A549 (cell line): ENCODE measurements at regions not wholly inside any gene's neighbourhood (a gene's known extent, or its start where the extent isn't known, plus 50 kb on each side); places are given as distances from the start of the nearest gene placed in this dataset.

ENCODE experiments used
- ATAC-seq, 2 experiments: fragments of 200-7000 bp in 1 of 2; fragments of >200 bp in 1 of 2; cut with Nextera tagmentation in 1 of 2; cut with Tn5 transposase in 1 of 2; 3 replicates each; pipeline versions ENCODE4 v1.8.0 to v1.9.1; 2018 to 2020; ENCODE audit warnings: mild to moderate bottlenecking in 1 of 2, moderate library complexity in 1 of 2
- CTCF ChIA-PET: fragments of 300-600 bp; sonication (Branson Sonifier 250); formaldehyde crosslinking; extraction: SDS; loops from one replicate; lab custom pipeline; 2021; ENCODE audit warnings: antibody characterized with exemption, inconsistent platforms; lab: Yijun Ruan, JAX
- POLR2A ChIA-PET: fragments of 350-600 bp; formaldehyde crosslinking; extraction: SDS; loops from one replicate; lab custom pipeline; 2021; ENCODE audit warnings: antibody characterized with exemption, inconsistent platforms; lab: Yijun Ruan, JAX
- DNase-seq, 2 experiments: peaks; one replicate each; pipeline versions ENCODE4 v3.0.0 to v3.0.0-alpha.2; 2011 to 2016; ENCODE audit warnings: low read depth in 1 of 2, low spot score in 1 of 2
- FAIRE-seq: peaks from 2 replicates; lab custom pipeline; 2011; peaks lifted over from hg19 to GRCh38; lab: Jason Lieb, UNC
- H3K27ac ChIP-seq, 2 experiments: fragments of >200 bp; sonication (Bioruptor Twin); formaldehyde crosslinking; 3 replicates each; pipeline ENCODE4 v1.5.1; 2016 to 2017
- H3K4me1 ChIP-seq: fragments of >200 bp; sonication (Bioruptor Twin); formaldehyde crosslinking; 3 replicates; pipeline ENCODE4 v1.6.1; 2016
- H3K4me2 ChIP-seq: fragments of >200 bp; sonication (Bioruptor Twin); formaldehyde crosslinking; 3 replicates; pipeline ENCODE4 v1.6.1; 2016
- H3K4me3 ChIP-seq: fragments of >200 bp; sonication (Bioruptor Twin); formaldehyde crosslinking; 3 replicates; pipeline ENCODE4 v1.5.1; 2016
- H3K9me3 ChIP-seq: fragments of >200 bp; sonication (Bioruptor Twin); formaldehyde crosslinking; 3 replicates; pipeline ENCODE4 v1.6.1; 2016
- CEBPB ChIP-seq, 2 experiments: fragments of >200 bp in 1 of 2; sonication (Bioruptor Twin) in 1 of 2; formaldehyde crosslinking in 1 of 2; IDR thresholded peaks; 2 replicates each; pipeline ENCODE4 v1.6.1; 2012 to 2016
- CHD4 ChIP-seq: fragments of 200-600 bp; sonication (generic); IDR thresholded peaks from 2 replicates; pipeline ENCODE4 v1.6.1; 2016; ENCODE audit warnings: antibody characterized with exemption, mild to moderate bottlenecking, borderline replicate concordance
- EHF ChIP-seq: fragments of 250-450 bp; sonication (Bioruptor Pico); IDR thresholded peaks from 2 replicates; pipeline ENCODE4 v1.5.0; 2020; ENCODE audit warnings: mild to moderate bottlenecking
- EHMT2 ChIP-seq: fragments of 200-600 bp; sonication (generic); IDR thresholded peaks from 2 replicates; pipeline ENCODE4 v1.6.1; 2016; ENCODE audit warnings: antibody characterized with exemption, low read depth, mild to moderate bottlenecking, moderate library complexity
- EP300 ChIP-seq, 2 experiments: fragments of >200 bp; sonication (Bioruptor Twin); formaldehyde crosslinking; IDR thresholded peaks; 2 replicates in 1 of 2; 3 replicates in 1 of 2; pipeline ENCODE4 v1.6.1; 2016 to 2017
- FOSL2 ChIP-seq, 2 experiments: fragments of 450-650 bp in 1 of 2; fragments of >200 bp in 1 of 2; sonication (Bioruptor Twin) in 1 of 2; formaldehyde crosslinking; IDR thresholded peaks; 2 replicates each; pipeline versions ENCODE4 v1.5.0 to v1.6.1; 2016 to 2020; ENCODE audit warnings: mild to moderate bottlenecking in 1 of 2, moderate library complexity in 1 of 2
- JUN ChIP-seq, 2 experiments: fragments of >200 bp; sonication (Bioruptor Twin); formaldehyde crosslinking; IDR thresholded peaks; 2 replicates in 1 of 2; 3 replicates in 1 of 2; pipeline ENCODE4 v1.6.1; 2016 to 2017
- RAD21 ChIP-seq, 2 experiments: fragments of >200 bp in 1 of 2; sonication (Bioruptor Twin) in 1 of 2; formaldehyde crosslinking in 1 of 2; IDR thresholded peaks in 1 of 2; conservative IDR thresholded peaks in 1 of 2; 2 replicates in 1 of 2; 3 replicates in 1 of 2; pipeline ENCODE4 v1.6.1; 2012 to 2018; ENCODE audit warnings: inconsistent platforms in 1 of 2
- RARB ChIP-seq: fragments of 250-450 bp; sonication (Bioruptor Pico); IDR thresholded peaks from 2 replicates; pipeline ENCODE4 v1.8.0; 2021; ENCODE audit warnings: mild to moderate bottlenecking, moderate library complexity
- SMC3 ChIP-seq: fragments of >200 bp; sonication (Bioruptor Twin); formaldehyde crosslinking; IDR thresholded peaks from 3 replicates; pipeline ENCODE4 v1.6.1; 2018; ENCODE audit warnings: inconsistent platforms
- ZC3H11A ChIP-seq: fragments of 450-650 bp; IDR thresholded peaks from 2 replicates; pipeline ENCODE4 v1.6.1; 2014; ENCODE audit warnings: antibody characterized with exemption, mild to moderate bottlenecking
- ZFP36 ChIP-seq: fragments of 450-650 bp; IDR thresholded peaks from 2 replicates; pipeline ENCODE4 v1.6.1; 2014; ENCODE audit warnings: borderline replicate concordance; ENCODE audit not compliant: partially characterized antibody
- ZSCAN20 ChIP-seq: fragments of 250-450 bp; sonication (Bioruptor Pico); IDR thresholded peaks from 2 replicates; pipeline ENCODE4 v1.8.0; 2022; ENCODE audit warnings: mild to moderate bottlenecking, moderate library complexity
- WGBS: methylation state at CpG from one replicate; pipeline ENCODE4 v1.1.6; 2017; ENCODE audit errors: missing lambda C conversion rate; 5-methylcytosine and 5-hydroxymethylcytosine counted together
- TF ChIP-seq, protein P1 (sequence below): fragments of 200-600 bp; sonication (generic); IDR thresholded peaks from 2 replicates; pipeline ENCODE4 v1.6.1; 2016; ENCODE audit warnings: antibody characterized with exemption, mild to moderate bottlenecking, moderate library complexity
- TF ChIP-seq, protein P2 (sequence below): fragments of 250-450 bp; sonication (Bioruptor Pico); IDR thresholded peaks from 2 replicates; pipeline ENCODE4 v1.5.0; 2021; ENCODE audit warnings: mild to moderate bottlenecking, moderate library complexity, borderline replicate concordance
- TF ChIP-seq, protein P3 (sequence below): fragments of 450-650 bp; IDR thresholded peaks from 2 replicates; pipeline ENCODE4 v1.6.1; 2014; ENCODE audit warnings: antibody characterized with exemption
- TF ChIP-seq, protein P4 (sequence below): fragments of 150-350 bp; IDR thresholded peaks from 2 replicates; pipeline ENCODE4 v1.6.1; 2014; ENCODE audit warnings: low read depth, mild to moderate bottlenecking, low read length

DNA sequence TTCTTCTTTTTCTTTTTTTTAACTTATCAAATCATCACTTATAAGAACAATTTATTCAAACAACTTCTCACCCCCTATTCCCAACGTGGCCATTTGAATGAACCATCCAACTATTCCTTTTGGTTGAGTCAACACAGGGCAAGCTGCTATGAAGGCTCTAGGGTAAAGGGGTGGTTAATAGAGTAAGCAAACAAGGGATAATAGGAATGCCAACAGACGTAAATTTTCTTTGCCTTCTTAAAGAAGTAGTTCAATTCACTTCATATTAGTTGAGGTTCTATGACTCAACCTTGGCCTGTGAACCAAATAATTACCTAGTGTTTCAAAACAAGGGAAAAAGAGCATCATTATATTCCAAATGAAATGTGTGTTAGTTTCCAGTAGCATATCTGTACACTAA lies 1383.8 kb upstream of the SLC10A2 start (continued):
- TF ChIP-seq, protein P1, sequence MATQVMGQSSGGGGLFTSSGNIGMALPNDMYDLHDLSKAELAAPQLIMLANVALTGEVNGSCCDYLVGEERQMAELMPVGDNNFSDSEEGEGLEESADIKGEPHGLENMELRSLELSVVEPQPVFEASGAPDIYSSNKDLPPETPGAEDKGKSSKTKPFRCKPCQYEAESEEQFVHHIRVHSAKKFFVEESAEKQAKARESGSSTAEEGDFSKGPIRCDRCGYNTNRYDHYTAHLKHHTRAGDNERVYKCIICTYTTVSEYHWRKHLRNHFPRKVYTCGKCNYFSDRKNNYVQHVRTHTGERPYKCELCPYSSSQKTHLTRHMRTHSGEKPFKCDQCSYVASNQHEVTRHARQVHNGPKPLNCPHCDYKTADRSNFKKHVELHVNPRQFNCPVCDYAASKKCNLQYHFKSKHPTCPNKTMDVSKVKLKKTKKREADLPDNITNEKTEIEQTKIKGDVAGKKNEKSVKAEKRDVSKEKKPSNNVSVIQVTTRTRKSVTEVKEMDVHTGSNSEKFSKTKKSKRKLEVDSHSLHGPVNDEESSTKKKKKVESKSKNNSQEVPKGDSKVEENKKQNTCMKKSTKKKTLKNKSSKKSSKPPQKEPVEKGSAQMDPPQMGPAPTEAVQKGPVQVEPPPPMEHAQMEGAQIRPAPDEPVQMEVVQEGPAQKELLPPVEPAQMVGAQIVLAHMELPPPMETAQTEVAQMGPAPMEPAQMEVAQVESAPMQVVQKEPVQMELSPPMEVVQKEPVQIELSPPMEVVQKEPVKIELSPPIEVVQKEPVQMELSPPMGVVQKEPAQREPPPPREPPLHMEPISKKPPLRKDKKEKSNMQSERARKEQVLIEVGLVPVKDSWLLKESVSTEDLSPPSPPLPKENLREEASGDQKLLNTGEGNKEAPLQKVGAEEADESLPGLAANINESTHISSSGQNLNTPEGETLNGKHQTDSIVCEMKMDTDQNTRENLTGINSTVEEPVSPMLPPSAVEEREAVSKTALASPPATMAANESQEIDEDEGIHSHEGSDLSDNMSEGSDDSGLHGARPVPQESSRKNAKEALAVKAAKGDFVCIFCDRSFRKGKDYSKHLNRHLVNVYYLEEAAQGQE: no peak
- TF ChIP-seq CHD4: no peak
- TF ChIP-seq EP300 (IDR thresholded peaks at IDR 0.05): no peak
- no peak for TF ChIP-seq ZFP36
- TF ChIP-seq ZSCAN20: no peak

DNA sequence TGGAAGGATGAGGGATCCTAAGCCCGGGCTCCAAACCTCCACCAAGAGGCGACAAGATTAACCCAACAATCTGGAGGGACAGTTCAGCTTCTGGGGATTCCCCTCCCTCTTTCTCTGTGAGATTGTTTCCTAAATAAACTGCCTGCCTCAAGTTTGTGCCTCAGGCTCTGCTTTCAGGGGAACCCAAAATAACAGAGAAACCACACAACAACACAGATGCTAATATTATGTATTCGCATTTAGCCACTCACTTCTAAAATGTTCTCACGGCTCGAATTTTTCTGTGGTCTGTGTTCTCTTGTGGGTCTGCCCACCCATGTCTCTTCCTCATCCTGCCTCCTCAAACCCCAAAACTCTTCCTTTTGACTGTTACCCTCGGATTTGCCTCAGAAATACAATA lies 1381.1 kb upstream of the SLC10A2 start:
- ChIA-PET POLR2A (no interaction called here), CTCF (no interaction called here)
- Histone ChIP-seq H3K4me1 (no peaks in the 10 kb centered on the region), H3K27ac (no peak overlapping the region), H3K4me3 (no peak overlapping the region), H3K9me3 (no peaks in the 10 kb centered on the region), H3K4me2 (no peak overlapping the region)
- ATAC-seq (no peak), FAIRE-seq (no peak), DNase-seq (no peak)
- 29% methylated on average over 6 of the region's 6 CpGs for WGBS
- no peak for TF ChIP-seq JUN (IDR thresholded peaks at IDR 0.05)
- no peak for TF ChIP-seq RARB (CRISPR knock-in tag)

DNA sequence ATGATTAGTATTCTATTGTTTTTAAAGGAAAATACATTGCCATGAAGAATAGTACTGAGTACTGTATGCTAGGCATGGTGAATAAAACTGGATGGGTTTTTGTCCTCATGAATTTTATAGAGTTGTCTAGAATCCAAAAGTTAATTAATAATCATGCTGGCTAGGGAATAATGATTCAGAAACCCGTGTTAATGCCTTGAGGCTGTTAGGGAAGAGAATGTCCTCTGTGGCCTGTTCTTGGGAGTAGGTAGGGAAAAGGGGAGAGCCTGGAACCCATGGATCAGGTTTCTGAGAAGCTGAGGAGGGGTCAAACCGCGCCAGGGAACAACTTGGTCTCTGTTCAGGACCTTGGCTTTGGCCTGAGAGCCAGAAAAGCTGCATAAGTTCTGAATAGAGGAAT lies 1376.3 kb upstream of the SLC10A2 start:
- no peak overlapping the region for H3K27ac ChIP-seq
- WGBS: 2% methylated on average over 3 of the region's 3 CpGs
- no peaks in the 10 kb centered on the region for H3K9me3 ChIP-seq
- POLR2A ChIA-PET: no interaction called here
- no peak for FAIRE-seq
- no peaks in the 10 kb centered on the region for H3K4me1 ChIP-seq
- no peak for DNase-seq
- no peak overlapping the region for H3K4me2 ChIP-seq
- CTCF ChIA-PET: no interaction called here
- TF ChIP-seq FOSL2 (IDR thresholded peaks at IDR 0.05): no peak
- no peak for TF ChIP-seq FOSL2 (CRISPR knock-in tag; IDR thresholded peaks at IDR 0.05)
- TF ChIP-seq EHF (CRISPR knock-in tag): no peak
- TF ChIP-seq, protein P2, sequence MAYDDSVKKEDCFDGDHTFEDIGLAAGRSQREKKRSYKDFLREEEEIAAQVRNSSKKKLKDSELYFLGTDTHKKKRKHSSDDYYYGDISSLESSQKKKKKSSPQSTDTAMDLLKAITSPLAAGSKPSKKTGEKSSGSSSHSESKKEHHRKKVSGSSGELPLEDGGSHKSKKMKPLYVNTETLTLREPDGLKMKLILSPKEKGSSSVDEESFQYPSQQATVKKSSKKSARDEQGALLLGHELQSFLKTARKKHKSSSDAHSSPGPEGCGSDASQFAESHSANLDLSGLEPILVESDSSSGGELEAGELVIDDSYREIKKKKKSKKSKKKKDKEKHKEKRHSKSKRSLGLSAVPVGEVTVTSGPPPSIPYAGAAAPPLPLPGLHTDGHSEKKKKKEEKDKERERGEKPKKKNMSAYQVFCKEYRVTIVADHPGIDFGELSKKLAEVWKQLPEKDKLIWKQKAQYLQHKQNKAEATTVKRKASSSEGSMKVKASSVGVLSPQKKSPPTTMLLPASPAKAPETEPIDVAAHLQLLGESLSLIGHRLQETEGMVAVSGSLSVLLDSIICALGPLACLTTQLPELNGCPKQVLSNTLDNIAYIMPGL (CRISPR knock-in tag): no peak
- TF ChIP-seq, protein P1: no peak
- TF ChIP-seq, protein P3, sequence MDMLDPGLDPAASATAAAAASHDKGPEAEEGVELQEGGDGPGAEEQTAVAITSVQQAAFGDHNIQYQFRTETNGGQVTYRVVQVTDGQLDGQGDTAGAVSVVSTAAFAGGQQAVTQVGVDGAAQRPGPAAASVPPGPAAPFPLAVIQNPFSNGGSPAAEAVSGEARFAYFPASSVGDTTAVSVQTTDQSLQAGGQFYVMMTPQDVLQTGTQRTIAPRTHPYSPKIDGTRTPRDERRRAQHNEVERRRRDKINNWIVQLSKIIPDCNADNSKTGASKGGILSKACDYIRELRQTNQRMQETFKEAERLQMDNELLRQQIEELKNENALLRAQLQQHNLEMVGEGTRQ: no peak
- no peak for TF ChIP-seq RAD21 (conservative IDR thresholded peaks at IDR 0.05 in 1 of 2, IDR thresholded peaks at IDR 0.05 in 1 of 2)
- no peak for TF ChIP-seq CEBPB (IDR thresholded peaks at IDR 0.05)
- no peak for TF ChIP-seq EHMT2
- no peak for TF ChIP-seq ZC3H11A
- TF ChIP-seq, protein P4, sequence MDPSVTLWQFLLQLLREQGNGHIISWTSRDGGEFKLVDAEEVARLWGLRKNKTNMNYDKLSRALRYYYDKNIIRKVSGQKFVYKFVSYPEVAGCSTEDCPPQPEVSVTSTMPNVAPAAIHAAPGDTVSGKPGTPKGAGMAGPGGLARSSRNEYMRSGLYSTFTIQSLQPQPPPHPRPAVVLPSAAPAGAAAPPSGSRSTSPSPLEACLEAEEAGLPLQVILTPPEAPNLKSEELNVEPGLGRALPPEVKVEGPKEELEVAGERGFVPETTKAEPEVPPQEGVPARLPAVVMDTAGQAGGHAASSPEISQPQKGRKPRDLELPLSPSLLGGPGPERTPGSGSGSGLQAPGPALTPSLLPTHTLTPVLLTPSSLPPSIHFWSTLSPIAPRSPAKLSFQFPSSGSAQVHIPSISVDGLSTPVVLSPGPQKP: no peak
- no peak for TF ChIP-seq SMC3
- TF ChIP-seq, all 56 proteins: peak for 0
- no peak for ATAC-seq
- H3K4me3 ChIP-seq: no peak overlapping the region
